ENCODE measurements at regions not wholly inside any gene's neighbourhood (a gene's known extent, or its start where the extent isn't known, plus 50 kb on each side); places are given as distances from the start of the nearest gene placed in this dataset.
A peak's percentile ranks its signal among the peaks of the same experiment; 100 is the strongest.
"Not testable (repeated sequence)": the region's sequence is repeated elsewhere in the genome, so short reads cannot be mapped to it uniquely, and the experiment has no call there.

GRCh38 chr15:20148008-20148407 is 393.6 kb downstream of the GOLGA6L6 start:
- H3K4me1 ChIP-seq; H3K27ac ChIP-seq; H3K9me3 ChIP-seq; intact Hi-C loops (cut with DNase I; ENCODE audit: low total_unique reads); DNase-seq; H3K36me3 ChIP-seq (ENCODE audit: low read depth, missing control alignments); H3K27me3 ChIP-seq: not testable (repeated sequence)
- 64 to 78% methylated on average over 62 to 67 of the region's 73 CpGs for WGBS, 2 donors
- H3K4me3 ChIP-seq, result peak overlapping the region in 1 of 2 donors; percentile 21

DNA sequence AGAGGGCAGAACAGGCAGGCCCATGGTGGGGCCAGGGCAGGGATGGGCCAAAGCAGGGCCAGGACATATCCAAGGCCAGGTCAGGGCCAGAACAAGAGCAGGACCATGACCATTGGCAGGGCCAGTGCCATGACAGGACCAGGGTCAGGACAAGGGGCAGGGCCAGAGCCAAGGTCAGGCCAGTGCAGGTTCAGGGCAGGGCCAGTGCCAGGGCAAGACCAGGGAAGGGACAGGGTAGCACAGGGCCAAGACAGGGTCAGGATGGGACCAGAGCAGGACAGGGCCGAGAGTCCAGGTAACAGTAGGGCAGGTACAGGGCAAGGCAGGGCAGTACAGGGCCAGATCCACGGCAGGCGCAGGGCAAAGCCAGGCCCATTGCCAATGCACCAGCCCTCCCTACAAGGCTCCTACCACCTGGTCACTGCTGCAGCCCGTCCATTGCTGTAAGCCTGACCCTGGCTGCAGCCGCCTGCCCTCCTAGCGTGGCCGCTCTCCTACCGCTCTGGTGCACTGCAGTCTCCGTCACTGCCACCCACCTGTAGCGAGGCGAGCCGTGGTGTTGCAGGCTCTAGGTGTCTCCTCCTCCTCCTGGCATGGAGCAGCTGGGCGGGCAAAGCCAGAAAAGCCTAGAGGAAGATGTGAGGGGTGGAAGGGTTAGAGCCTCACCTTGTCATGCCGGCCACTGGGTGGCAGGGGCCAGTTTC is 397.1 kb downstream of the GOLGA6L6 start:
- H3K36me3 ChIP-seq (ENCODE audit: low read depth, missing control alignments); H3K9me3 ChIP-seq; intact Hi-C loops (cut with DNase I; ENCODE audit: low total_unique reads); H3K4me1 ChIP-seq; H3K27me3 ChIP-seq; DNase-seq; H3K27ac ChIP-seq; H3K4me3 ChIP-seq: not testable (repeated sequence)
- 94 to 97% methylated on average over 5 to 11 of the region's 14 CpGs for WGBS, 2 donors

- WGBS, 2 donors, result no CpG with 5 or more reads among the region's 3 CpGs
- intact Hi-C loops (cut with DNase I; ENCODE audit: low total_unique reads); DNase-seq: not testable (repeated sequence)
These were observed 398.7 kb downstream of the GOLGA6L6 start for GRCh38 chr15:20142906-20143305.

GRCh38 chr15:20142410-20142809 is 399.2 kb downstream of the GOLGA6L6 start:
- intact Hi-C loops (cut with DNase I; ENCODE audit: low total_unique reads); H3K4me3 ChIP-seq; H3K27me3 ChIP-seq; DNase-seq; H3K9me3 ChIP-seq; H3K27ac ChIP-seq; H3K36me3 ChIP-seq (ENCODE audit: low read depth, missing control alignments); H3K4me1 ChIP-seq: not testable (repeated sequence)
- WGBS, 2 donors, result 40% methylated on average over 1 of the region's 1 CpG; no CpG with 5 or more reads in 1 of the 2 donors

More at GRCh38 chr15:20142906-20143305, 398.7 kb downstream of the GOLGA6L6 start:
- H3K4me3 ChIP-seq; H3K9me3 ChIP-seq; H3K4me1 ChIP-seq; H3K36me3 ChIP-seq (ENCODE audit: low read depth, missing control alignments); H3K27me3 ChIP-seq; H3K27ac ChIP-seq: not testable (repeated sequence)

- H3K36me3 ChIP-seq (ENCODE audit: low read depth, missing control alignments); intact Hi-C loops (cut with DNase I; ENCODE audit: low total_unique reads); H3K9me3 ChIP-seq; H3K4me3 ChIP-seq; H3K27me3 ChIP-seq; DNase-seq; H3K27ac ChIP-seq; H3K4me1 ChIP-seq: not testable (repeated sequence)
- 46% methylated on average over 2 of the region's 4 CpGs; no CpG with 5 or more reads in 1 of the 2 donors for WGBS, 2 donors
These were observed 416.9 kb downstream of the GOLGA6L6 start for GRCh38 chr15:20124668-20125067.

GRCh38 chr15:20106026-20106425 is 435.6 kb downstream of the GOLGA6L6 start:
- intact Hi-C loops (cut with DNase I; ENCODE audit: low total_unique reads), result no loop called here
- DNase-seq, result peak; percentile 12

DNA sequence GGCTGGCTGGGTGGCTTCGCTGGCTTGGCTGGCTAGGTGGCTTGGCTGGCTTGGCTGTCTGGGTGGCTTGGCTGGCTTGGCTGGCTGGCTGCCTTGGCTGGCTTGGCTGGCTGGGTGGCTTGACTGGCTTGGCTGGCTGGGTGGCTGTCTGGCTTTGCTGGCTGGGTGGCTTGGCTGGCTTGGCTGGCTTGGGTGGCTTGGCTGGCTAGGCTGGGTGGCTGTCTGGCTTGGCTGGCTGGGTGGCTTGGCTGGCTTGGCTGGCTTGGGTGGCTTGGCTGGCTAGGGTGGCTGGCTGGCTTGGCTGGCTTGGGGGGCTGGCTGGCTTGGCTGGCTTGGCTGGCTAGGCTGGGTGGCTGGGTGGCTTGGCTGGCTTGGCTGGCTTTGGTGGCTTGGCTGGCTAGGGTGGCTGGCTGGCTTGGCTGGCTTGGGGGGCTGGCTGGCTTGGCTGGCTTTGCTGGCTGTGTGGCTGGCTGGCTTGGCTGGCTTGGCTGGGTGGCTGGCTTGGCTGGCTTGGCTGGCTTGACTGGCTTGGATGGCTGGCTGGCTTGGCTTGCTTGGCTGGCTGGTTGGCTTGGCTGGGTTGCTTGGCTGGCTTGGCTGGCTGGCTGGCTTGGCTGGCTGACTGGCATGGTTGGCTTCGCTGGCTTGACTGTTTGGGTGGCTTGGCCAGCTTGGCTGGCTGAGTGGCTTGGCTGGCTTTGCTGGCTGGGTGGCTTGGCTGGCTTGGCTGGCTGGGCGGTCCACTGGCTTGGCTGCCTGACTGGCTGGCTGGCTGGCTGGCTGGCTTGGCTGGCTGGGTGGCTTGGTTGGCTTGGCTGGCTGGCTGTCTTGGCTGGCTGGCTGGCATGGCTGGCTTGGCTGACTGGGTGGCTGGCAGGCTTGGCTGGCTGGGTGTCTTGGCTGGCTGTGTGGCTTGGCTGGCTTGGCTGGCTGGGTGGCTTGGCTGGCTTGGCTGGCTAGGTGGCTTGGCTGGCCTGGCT is 436.3 kb downstream of the GOLGA6L6 start:
- H3K4me1 ChIP-seq; H3K27me3 ChIP-seq; H3K27ac ChIP-seq; H3K9me3 ChIP-seq; H3K4me3 ChIP-seq; intact Hi-C loops (cut with DNase I; ENCODE audit: low total_unique reads); H3K36me3 ChIP-seq (ENCODE audit: low read depth, missing control alignments); DNase-seq: not testable (repeated sequence)
- WGBS, 2 donors, result 81 to 100% methylated on average over 1 to 2 of the region's 3 CpGs

More at GRCh38 chr15:20106026-20106425, 435.6 kb downstream of the GOLGA6L6 start:
- Histone ChIP-seq H3K27me3 (no peaks in the 10 kb centered on the region), H3K4me1 (no peaks in the 10 kb centered on the region), H3K9me3 (no peaks in the 10 kb centered on the region), H3K4me3 (no peak overlapping the region), H3K27ac (no peak overlapping the region), H3K36me3 (ENCODE audit: low read depth, missing control alignments) (no peaks in the 10 kb centered on the region)
- TF ChIP-seq, protein P1, sequence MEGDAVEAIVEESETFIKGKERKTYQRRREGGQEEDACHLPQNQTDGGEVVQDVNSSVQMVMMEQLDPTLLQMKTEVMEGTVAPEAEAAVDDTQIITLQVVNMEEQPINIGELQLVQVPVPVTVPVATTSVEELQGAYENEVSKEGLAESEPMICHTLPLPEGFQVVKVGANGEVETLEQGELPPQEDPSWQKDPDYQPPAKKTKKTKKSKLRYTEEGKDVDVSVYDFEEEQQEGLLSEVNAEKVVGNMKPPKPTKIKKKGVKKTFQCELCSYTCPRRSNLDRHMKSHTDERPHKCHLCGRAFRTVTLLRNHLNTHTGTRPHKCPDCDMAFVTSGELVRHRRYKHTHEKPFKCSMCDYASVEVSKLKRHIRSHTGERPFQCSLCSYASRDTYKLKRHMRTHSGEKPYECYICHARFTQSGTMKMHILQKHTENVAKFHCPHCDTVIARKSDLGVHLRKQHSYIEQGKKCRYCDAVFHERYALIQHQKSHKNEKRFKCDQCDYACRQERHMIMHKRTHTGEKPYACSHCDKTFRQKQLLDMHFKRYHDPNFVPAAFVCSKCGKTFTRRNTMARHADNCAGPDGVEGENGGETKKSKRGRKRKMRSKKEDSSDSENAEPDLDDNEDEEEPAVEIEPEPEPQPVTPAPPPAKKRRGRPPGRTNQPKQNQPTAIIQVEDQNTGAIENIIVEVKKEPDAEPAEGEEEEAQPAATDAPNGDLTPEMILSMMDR (IDR thresholded peaks at IDR 0.05), result no peak
- 58 to 100% methylated on average over 1 to 2 of the region's 2 CpGs for WGBS, 2 donors

DNA sequence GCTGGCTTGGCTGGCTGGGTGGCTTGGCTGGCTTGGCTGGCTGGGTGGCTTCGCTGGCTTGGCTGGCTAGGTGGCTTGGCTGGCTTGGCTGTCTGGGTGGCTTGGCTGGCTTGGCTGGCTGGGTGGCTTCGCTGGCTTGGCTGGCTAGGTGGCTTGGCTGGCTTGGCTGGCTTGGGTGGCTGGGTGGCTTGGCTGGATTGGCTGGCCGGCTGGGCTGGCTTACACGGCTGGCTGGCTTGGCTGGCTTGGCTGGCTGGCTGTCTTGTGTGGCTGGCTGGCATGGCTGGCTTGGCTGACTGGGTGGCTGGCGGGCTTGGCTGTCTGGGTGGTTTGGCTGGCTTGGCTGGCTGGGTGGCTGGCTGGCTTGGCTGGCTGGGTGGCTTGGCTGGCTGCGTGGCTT is 437.0 kb downstream of the GOLGA6L6 start:
- DNase-seq, result peak; percentile 13

DNA sequence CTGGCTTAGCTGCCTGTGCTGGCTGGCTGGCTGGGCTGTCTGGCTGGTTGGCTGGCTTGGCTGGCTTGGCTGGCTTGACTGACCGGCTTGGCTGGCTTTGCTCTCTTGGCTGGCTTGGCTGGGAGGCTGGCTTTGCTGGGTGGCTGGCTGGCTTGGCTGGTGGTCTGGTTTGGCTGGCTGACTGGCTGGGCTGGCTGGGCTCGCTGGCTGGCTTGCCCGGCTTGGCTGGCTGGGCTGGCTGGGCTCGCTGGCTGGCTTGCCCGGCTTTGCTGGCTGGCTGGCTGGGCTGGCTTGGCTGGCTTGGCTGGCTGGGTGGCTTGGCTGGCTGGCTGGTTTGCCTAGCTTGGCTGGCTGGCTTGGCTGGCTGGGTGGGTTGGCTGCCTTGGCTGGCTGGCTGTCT is 438.7 kb downstream of the GOLGA6L6 start:
- intact Hi-C loops (cut with DNase I; ENCODE audit: low total_unique reads); H3K27me3 ChIP-seq; DNase-seq; H3K4me3 ChIP-seq; H3K27ac ChIP-seq; H3K4me1 ChIP-seq; H3K9me3 ChIP-seq; H3K36me3 ChIP-seq (ENCODE audit: low read depth, missing control alignments): not testable (repeated sequence)
- WGBS, 2 donors, result 90% methylated on average over 2 of the region's 5 CpGs; no CpG with 5 or more reads in 1 of the 2 donors

More for the DNA sequence above, 437.0 kb downstream of the GOLGA6L6 start:
- intact Hi-C loops (cut with DNase I; ENCODE audit: low total_unique reads); H3K9me3 ChIP-seq; H3K4me3 ChIP-seq; H3K27me3 ChIP-seq; H3K36me3 ChIP-seq (ENCODE audit: low read depth, missing control alignments); H3K27ac ChIP-seq; H3K4me1 ChIP-seq: not testable (repeated sequence)
- 72 to 80% methylated on average over 1 to 2 of the region's 6 CpGs for WGBS, 2 donors

DNA sequence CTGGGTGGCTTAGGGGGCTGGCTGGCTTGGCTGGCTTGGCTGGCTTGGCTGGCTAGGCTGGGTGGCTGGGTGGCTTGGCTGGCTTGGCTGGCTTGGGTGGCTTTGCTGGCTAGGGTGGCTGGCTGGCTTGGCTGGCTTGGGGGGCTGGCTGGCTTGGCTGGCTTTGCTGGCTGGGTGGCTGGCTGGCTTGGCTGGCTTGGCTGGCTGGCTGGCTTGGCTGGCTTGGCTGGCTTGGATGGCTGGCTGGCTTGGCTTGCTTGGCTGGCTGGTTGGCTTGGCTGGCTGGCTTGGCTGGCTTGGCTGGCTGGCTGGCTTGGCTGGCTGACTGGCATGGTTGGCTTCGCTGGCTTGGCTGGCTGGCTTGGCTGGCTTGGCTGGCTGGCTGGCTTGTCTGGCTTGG is 439.4 kb downstream of the GOLGA6L6 start:
- 60 to 67% methylated on average over 1 of the region's 1 CpG for WGBS, 2 donors
- H3K36me3 ChIP-seq (ENCODE audit: low read depth, missing control alignments); H3K27me3 ChIP-seq; H3K4me3 ChIP-seq; DNase-seq; H3K4me1 ChIP-seq; H3K27ac ChIP-seq; intact Hi-C loops (cut with DNase I; ENCODE audit: low total_unique reads); H3K9me3 ChIP-seq: not testable (repeated sequence)

GRCh38 chr15:20101281-20101680 is 440.3 kb downstream of the GOLGA6L6 start:
- no CpG with 5 or more reads among the region's 3 CpGs for WGBS, 2 donors
- intact Hi-C loops (cut with DNase I; ENCODE audit: low total_unique reads); H3K4me3 ChIP-seq; H3K9me3 ChIP-seq; H3K27ac ChIP-seq; H3K27me3 ChIP-seq; H3K36me3 ChIP-seq (ENCODE audit: low read depth, missing control alignments); DNase-seq; H3K4me1 ChIP-seq: not testable (repeated sequence)
